Right ventricle myocardium superior (tissue), 1 donor: ENCODE measurements at regions not wholly inside any gene's neighbourhood (a gene's known extent, or its start where the extent isn't known, plus 50 kb on each side); places are given as distances from the start of the nearest gene placed in this dataset.

Source experiments
- ATAC-seq: fragments of 200-7000 bp; cut with Tn5 transposase; one replicate; pipeline ENCODE4 v1.9.1; 2020; ENCODE audit warnings: mild to moderate bottlenecking; ENCODE audit not compliant: poor library complexity
- DNase-seq: peaks from one replicate; pipeline ENCODE4 v3.0.0-alpha.2; 2020
- intact Hi-C: fragments of 100-400 bp; cut with DNase I; formaldehyde crosslinking; loops from one replicate; pipeline ENCODE4 v1.11.2; 2022
- donor health status: DM: no; HTN: yes; CAD: no; lungs with severe emphysema.

DNA sequence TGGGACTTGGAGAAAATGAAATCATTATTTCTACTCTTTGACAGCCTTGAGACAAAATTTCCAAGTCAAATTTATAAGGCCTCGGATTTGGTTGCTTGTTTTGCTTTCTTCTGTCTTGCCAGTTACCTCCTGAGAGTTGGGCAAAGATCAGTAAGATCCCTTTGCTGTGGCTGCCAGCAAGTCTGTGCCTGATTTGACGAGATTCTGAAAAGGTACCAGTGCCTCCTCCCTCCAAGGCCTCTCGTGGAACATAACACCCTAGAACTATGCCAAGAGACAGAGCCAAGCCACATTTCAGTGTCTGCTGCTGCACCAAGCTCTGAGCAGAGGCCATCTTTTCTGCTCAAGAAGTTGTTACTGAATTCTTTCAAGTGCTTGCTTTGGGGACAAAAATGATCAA is 61.0 kb downstream of the GTPBP8 start:
- peak; percentile 56 for ATAC-seq
- no peak for DNase-seq
- intact Hi-C loops, result loop anchor here (2.0 kb wide), 2 partner anchors 83 to 235 kb away; no protein-coding TSS in a partner anchor

DNA sequence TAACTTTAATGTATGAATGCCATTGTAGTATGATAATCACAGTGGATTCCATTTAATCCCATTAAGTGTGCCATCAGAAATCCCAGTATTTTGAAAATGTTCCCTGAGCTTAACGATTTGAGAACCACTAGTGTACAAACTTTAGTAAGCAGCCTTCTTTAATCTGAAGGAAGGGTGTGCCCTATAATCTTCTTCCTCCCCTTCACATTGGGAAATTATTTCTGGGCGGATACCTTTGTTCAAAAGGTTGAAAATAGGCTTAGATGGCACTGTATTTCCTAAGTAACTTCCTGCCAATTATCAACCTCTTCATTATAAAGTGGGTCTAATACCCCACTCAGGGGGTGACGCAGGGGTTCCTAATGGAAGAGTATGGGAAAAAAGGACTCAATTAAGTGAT is 62.4 kb downstream of the GTPBP8 start:
- DNase-seq (no peak), ATAC-seq (no peak)
- intact Hi-C loops, result loop anchor here (2.0 kb wide), 2 partner anchors 82 to 234 kb away; no protein-coding TSS in a partner anchor

DNA sequence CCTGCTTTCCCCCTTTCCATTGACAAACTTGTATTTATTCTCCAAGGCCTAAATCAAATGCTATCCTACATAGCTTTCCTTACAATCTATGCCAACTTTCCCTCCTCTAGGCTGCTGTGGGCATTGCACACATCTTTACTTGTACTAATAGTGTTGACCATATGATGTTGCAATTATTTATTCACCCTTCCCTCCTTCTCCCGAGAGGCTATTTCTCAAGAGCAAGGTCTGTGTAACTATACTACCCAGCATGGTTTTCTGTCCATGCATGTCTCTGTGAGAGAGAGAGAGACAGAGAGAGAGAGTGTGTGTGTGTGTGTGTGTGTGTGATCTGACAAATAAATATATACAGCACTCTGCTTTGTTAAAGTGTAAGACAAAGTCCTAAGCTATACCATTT is 63.8 kb downstream of the GTPBP8 start:
- intact Hi-C loops, result no loop called here
- DNase-seq, result no peak
- ATAC-seq, result no peak

DNA sequence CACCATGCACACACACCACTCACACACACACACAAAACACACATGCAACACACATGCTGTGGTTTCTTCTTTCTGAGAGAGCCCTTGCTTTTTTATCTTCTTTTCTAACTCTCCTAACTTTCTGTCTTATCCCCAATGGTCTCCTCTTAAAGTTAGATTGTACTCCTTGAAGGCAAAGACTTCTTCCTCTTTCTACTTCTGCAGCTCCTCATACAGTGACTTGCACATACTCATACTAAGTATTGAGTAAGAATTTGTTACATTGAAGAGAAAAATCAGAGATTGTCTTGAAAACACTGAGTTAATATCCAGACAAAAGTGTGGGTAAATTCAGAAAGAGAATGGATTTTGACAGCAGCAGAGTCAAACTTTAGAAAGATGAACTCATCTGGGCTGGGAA is 64.4 kb downstream of the GTPBP8 start:
- ATAC-seq (no peak), DNase-seq (no peak)
- intact Hi-C loops, result no loop called here

DNA sequence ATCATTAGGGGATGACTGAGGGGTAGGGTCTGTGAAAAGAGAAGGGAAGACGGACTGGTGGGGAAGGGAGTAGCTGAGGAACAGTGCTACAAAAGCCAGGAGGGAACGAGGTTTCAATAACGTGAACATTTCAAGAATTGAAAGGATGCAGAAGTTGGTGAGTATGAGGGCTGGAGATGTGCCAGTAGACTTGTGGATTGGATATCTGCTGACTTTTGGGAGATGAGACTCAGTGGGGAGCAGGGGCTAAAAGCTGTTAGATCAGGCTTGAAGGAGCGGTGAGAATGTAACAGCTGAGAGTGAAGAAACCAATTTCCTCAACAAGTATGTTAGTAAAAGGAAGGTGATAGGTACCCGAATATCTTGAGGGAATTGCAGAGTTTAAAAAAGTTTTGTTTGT is 65.2 kb downstream of the GTPBP8 start:
- no peak for DNase-seq
- ATAC-seq, result no peak
- intact Hi-C loops, result no loop called here

DNA sequence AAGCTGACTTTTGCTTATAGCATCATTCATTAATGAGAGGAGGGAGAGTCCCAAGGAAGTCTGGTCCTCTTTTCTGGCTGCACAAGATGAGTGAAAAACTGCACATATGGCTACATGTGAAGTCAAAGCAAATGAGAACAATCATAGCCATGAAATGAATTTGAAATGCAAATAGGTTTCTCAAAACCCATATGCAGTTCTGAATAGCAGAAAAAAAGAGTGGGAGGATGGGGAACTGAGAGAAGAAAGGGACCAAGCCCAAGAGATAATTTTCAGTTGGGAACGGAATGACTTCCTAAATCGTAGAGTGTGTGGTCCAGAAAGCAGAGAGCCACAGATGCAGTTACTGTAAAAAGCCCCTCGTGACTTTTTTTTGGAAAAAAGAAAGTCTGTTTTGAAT is 66.3 kb downstream of the GTPBP8 start:
- no peak for ATAC-seq
- intact Hi-C loops, result no loop called here

DNA sequence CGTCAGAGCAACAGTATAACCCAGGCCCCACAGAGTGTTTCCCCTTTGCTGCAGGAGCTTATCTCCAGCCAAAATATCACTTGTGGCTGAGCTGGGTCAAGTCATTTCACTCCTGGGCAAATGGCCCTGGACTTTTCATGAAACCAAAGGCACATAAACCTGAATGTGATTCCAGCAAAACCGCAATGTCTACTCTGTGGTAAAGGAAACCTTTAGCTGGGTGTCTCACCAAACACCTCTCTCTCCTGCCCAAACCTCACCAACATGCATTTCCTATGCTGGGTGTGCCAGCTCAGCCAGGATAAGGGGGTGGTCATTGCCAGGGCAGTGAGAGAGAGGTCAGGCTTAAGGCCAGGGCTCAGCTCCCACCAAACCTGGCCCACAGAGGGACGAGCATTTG is 67.4 kb downstream of the GTPBP8 start:
- DNase-seq (no peak), ATAC-seq (no peak)
- intact Hi-C loops, result no loop called here

More for the DNA sequence above, 66.3 kb downstream of the GTPBP8 start:
- DNase-seq, result no peak

DNA sequence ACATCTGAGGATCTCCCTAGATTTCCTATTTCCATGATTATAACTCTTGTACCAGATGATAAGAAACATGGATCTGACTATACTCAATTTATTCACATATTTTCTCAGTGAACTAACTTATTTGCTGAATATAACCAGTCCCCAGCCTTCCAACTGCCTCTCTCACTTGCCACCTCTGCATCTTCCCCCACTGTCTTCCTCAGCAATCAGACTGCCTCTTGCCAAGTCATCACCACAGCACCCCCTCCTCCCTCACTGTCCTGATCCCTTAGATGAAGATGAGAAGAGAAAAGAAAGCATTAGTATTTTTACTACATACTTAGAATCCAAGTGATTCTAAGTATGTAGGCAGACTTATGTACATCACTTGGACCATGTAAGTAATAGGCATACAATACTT is 71.9 kb downstream of the GTPBP8 start:
- ATAC-seq (no peak), DNase-seq (no peak)
- intact Hi-C loops, result no loop called here

DNA sequence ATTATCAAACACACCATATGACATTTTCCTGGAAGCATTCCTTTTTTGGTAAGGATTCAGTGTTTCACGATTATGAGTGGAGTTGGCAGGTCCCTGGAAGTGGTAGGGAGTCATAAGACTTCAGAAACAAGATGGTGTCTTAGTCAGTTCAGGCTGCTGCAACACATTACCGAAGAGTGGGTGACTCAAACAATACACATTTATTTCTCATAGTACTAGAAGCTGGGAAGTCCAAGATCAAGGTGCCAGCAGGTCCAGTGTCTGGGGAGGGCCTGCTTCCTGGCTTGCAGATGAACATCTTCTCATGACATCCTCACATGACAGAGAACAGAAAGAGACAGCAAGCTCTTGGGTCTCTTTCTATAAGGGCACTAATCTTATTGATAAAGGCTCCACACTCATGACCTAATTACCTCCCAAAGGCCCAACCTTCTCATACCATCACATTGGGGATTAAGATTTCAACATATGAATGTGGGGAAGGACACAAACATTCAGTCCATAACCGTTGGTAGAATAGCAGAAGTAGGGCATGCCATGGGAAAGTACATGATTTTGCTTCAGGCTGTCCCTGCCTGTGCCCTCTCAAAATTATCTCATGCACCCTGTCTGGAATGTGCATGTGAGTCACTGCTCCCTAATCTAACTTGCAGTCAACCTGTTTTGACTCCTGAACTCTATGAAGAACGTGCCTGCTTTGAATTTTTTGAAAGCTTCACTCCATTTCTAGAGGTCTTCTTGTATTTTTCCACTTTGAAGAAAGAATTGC is 72.5 kb downstream of the GTPBP8 start:
- DNase-seq (no peak), ATAC-seq (no peak)
- intact Hi-C loops, result no loop called here

DNA sequence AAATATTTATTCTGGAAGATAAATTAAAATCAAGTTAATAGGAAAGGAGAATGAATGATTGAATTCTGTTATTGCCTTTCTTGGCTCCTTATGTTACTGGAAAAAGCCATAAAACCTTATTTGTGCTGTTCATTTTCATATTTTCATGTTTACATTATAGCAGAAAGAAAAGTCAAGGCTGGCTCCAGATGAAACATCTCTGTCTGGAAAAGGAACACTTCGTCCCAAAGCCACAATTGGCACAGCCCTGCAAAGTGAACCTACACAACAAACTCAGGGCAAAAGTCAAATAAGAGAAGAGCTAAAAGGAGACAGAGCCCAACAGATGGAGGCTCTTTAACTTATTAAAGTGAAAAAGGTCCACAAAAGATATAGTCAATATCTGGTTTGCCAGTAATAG is 73.4 kb downstream of the GTPBP8 start:
- intact Hi-C loops, result no loop called here
- ATAC-seq, result no peak
- DNase-seq, result no peak

DNA sequence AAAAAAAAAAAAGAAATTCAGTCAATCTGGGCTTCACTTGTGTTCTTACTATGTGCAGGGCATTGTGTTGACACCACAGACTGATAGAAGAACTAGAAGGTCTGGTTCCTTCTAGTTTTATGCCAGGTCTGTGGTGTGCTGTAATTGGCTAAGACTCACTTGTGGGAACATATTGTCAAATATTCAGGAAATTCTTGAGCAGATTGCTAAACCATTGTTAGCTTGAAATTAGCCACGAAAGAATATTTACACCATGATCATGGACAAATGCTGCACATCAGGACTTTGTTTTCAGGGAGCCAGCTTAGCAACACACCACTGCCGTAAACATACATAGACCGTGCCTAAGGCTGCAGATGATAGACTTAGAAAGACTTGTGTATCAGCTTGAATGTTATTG is 74.6 kb downstream of the GTPBP8 start:
- intact Hi-C loops, result no loop called here
- ATAC-seq (no peak), DNase-seq (no peak)

DNA sequence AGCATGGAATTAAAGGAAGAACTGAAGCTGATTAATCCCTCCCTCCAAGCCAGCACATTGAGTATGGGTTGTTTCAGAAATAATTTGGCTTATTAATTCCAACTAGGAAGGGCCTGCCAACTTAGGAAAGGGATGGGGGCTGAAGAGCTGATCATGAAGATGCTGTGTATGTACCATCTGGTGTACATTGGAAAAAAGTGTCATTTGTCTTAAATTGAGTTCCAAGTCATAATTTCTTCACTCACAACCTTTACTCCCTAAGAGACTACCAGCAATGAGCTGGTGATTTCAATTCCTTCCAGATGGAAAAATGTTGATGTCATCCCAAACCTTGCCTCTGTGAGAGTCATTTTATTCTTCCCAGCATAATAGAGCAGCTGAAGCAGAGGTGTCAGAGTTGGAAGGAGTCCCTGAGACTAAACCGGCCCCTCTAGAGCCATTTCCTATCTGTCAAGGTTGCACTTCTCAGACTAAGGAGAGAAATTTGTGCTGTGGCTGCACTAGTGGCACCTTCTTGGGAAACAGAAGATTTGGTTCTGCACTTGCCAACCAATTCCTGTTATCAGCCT is 79.4 kb downstream of the GTPBP8 start:
- DNase-seq (no peak), ATAC-seq (no peak)
- intact Hi-C loops, result no loop called here

DNA sequence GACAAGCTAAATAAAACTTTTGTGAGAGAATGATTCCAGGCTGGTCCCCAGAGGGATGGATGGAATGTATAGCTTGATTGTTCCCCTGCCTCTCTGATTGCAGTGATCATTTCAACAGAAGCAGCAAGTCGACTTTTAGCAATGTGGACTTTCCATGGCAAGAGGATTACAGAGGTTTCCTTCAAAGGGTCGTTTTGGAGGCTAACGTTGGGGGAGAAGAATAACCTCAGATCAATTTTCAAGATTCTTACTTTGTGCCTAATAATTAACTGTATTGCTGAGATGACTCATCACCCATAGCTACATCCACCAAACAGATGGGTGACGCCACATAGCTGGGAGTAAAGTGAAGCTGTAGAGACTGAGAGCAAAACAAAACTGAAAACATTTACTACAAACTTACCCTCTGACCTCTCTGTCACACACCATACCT is 79.9 kb downstream of the GTPBP8 start:
- no peak for ATAC-seq
- DNase-seq, result no peak
- intact Hi-C loops, result no loop called here

DNA sequence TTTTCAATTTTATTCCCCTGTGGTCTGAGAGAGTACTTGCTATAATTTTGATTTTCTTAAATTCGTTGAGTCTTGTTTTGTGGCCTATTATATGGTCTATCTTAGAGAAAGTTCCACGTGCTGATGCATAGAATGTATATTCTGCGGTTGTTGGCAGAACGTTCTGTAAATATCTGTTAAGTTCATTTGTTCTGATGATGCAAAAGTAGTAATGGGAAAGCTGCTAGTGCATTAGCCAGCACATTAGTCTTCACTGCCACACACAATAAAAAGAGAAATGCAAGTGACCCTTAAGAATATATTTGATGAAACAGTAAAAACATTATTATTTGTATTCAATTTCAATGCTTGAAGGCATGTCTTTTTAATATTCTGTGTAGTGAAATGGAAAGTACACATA is 84.8 kb downstream of the GTPBP8 start:
- no peak for DNase-seq
- intact Hi-C loops, result no loop called here
- no peak for ATAC-seq

DNA sequence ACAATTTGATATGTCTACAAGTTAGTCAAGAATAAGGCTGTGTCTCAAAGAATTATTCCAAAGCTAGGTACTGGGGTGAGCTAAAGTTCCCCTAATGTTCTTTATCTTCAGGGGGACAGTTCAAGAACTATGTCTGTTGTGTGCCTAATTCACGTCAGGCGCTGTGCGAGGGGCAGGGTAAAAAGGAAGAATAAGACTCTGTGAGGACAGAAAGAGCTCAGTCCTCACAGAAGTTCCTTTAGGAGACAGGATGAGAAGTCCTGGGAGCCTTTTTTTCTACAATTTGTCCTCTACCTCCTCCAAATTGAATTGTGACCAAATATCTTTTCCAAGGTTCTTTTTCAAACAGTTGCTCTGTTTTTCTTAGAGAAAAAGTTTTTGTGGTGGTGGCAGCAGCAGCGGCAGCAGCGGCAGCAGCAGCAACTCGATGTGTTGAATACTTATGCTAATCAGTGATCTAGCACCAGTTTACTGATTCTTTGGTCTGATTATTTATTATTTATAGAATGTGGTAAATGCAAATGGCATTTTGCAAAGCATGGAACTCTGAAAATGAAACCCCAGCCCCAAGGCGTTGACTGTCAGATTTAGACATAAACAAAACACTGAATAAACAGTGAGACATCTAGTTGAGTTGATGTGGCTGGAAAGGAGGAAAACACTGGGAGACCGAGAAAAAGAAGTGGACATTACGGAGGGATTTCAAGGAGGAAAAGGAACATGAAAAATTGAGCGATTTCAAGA is 88.6 kb downstream of the GTPBP8 start:
- intact Hi-C loops, result no loop called here
- DNase-seq (no peak), ATAC-seq (no peak)

DNA sequence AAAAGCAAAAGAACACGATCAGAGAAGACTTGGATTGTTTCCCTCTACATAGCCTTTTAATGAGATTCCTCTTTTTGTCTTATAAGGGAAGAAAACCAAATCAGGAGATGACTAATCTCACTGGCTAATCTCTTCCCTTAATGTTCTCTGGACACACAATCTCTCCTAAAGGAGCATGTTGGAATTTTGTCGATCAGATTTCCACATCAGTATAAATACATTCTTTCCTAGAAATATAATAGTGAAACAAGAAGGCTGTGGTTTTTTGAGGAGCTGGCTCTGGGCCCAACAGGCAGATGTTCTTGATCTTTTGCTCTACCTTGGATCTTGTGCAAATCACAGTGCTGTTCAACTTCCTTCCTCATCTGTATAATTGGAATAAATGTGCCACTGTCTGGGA is 94.0 kb downstream of the GTPBP8 start:
- intact Hi-C loops, result no loop called here
- ATAC-seq, result no peak
- DNase-seq, result no peak

DNA sequence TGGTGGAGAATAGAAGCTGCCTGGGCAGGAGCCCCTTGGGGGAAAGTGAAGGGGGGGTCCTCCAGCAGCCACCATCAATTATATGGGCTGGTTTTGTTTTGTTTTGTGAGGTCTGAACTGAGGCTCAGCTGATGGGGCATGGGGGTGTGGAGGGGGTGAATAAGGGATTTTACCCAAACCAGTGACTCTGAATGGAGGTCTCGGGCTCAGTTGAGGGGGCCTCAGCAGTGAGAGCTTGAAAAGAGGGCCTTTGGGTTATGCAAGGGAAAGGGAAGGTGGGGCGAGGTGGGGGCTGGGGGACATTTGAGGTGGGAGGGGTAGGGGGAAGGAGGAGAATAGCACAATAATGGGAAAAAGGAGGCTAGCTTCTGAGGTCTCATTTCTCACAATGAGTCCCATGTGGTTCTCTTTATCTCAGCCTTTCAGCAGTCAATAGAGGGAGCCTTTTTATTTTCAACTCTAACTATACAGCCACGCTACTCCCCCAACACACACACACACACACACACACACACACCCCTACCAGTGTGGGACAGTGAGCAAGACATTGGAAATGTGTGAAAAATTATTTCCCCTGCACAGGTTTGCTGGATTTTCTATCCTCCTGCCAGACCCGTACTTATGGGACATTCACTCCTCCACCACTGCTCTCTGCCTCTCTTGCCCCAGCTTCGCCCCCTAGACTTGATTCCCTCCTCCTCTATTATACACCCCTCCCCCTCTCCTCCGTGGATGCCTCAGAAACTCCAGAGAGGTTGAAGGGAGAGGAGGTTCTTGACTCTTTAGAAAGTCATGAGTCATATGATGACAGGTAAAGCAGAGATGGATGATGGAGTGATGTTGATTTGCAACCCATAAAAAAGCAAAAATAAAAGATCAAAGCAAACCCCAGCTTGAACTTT is 96.0 kb downstream of the GTPBP8 start:
- intact Hi-C loops, result no loop called here
- DNase-seq, result no peak
- no peak for ATAC-seq

DNA sequence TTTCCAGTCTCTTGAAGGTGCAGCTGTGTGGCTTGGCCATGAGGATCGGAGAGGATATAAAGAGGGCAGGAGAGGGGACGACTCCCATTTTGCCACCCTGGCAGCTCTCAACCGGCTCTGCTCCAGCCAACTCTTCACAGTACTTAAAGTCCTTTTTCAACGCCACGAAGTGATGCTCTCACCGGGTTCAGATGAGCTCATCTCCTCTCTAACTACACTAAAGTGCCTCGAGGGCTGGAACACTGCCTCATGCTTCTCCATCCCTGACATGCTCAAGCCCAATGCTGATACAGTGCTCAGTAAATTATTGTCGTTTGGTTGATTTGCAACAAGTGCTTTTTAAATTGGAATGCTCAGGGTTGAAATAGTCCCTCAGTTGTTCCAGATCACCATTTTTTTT is 97.8 kb downstream of the GTPBP8 start:
- ATAC-seq (no peak), DNase-seq (no peak)
- intact Hi-C loops, result no loop called here

DNA sequence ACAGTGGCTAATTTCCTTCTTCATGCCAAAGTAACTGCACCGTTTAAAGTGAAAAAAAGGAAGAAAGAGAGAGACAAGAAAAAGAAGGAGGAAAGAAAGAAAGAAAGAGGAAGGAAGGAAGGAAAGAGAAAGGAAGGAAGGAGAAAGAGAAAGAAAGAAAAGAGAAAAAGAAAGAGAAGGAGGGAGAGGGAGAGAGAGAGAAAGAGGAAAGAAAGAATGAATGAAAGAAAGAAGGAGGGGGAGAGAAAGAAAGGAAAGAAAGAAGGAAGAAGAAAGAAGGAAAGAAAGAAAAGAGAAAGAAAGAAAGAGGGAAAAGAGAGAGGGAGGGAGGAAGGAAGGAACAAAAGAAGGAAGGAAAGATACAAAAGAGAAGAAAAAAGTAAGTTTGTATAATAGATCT is 100.6 kb downstream of the GTPBP8 start:
- ATAC-seq, result no peak
- intact Hi-C loops, result no loop called here

More for the DNA sequence above, 100.6 kb downstream of the GTPBP8 start:
- no peak for DNase-seq
